SIG-M5 treated with dmso at 0.1 percent for 504 hours (cell line): ENCODE measurements at regions not wholly inside any gene's neighbourhood (a gene's known extent, or its start where the extent isn't known, plus 50 kb on each side); places are given as distances from the start of the nearest gene placed in this dataset.
"Not testable (repeated sequence)": the region's sequence is repeated elsewhere in the genome, so short reads cannot be mapped to it uniquely, and the experiment has no call there.

Source experiments
- DNase-seq: peaks from one replicate; lab custom pipeline; 2025; ENCODE audit not compliant: unreplicated experiment; lab: John Stamatoyannopoulos, UW

DNA sequence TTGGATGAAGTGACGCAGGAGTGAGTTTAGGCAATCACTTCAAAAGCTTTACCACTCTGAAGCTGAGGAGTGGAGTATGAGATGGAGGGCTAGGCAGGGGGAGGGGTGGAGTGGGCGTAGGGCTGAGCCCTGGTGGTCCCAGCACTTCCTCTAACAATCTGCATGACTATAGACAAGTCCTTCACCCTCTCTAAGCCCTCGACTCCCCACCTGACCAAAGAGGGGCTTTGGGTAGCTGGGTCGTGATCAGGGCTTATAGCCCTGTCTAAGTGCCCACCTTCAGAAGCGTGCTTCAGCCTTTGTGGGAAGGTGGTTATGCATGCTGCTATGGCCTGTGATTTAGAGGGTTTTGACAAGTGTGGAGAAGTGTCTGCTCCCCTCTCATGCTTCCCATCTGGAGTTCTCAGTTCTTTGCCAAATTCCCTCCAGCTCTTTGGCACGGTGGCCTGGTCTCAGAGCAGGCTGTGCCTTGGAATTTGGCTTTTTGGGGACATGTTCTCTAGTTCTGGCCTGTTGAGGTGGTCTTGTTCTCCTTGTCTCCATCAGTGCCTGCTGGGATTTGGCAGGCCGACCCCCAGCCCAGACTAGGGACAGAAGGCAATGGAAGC, 53.0 kb downstream of the ACTBL2 start:
- DNase-seq: no peak

DNA sequence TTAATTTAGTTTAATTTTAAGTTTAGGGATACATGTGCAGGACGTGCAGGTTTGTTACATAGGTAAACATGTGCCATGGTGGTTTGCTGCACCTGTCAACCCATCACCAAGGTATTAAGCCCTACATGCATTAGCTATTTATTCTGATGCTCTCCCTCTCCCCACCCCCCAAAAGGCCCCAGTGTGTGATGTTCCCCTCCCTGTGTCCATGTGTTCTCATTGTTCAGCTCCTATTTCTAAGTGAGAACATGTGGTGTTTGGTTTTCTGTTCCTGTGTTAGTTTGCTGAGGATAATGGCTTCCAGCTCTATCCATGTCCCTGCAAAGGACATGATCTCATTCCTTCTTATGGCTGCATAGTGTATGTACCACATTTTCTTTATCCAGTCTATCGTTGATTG, 53.6 kb downstream of the ACTBL2 start:
- not testable (repeated sequence) for DNase-seq

DNA sequence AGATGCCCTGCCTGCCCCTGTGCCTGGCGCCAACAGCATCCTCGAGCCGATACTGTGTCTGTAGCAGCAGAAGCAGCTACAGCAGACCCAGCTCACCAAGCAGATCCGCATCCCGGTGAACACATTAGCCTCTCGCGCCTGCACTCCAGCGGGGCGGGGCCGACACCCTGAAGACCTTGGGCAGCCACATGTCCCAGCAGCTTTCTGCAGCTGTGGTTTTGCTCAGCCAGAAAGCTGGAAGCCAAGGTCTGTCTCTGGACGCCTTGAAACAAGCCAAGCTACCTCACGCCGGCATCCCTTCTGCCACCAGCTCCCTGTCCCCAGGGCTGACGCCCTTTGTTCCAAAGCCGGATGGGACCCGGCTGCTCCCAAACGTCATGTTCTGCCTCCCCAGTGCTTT, 59.6 kb downstream of the ACTBL2 start:
- no peak for DNase-seq

DNA sequence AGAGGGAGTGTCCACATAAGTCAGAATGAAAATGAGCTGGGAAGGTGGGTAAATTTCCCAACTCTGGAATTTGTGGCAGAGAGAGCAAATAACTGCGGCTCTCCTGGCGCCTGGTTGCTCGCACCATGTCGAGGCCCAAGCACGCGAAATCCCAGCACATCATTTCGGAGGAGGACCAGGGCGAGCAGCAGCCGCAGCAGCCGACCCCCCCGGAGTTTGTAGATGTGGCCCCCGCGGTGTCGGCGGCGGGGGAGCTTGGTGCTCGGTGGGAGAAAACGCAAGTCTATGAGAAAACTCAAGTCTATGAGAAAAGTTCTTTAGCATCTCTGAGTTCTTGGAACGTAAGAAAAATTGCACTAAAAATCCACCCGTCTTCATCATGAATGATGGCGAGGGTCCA, 60.3 kb downstream of the ACTBL2 start:
- no peak for DNase-seq

DNA sequence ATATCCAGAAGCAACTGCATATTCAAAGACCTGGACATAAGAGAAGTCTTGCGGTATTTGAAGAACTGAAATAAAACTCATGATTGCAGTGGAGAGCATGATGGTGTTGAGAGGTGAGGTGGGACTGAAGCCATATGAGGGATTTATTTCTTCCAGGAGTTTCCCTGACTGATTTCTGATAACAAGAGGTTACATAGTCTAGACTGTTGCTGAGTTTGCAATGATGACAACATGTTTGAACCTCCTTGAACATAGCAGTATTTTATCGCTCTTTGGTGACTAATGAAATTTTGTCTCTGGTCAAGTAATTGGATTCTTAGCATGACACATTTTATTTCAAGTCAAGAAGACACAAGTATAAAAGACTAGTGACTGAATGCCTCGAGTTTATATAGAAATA, 61.8 kb downstream of the ACTBL2 start:
- DNase-seq: no peak

DNA sequence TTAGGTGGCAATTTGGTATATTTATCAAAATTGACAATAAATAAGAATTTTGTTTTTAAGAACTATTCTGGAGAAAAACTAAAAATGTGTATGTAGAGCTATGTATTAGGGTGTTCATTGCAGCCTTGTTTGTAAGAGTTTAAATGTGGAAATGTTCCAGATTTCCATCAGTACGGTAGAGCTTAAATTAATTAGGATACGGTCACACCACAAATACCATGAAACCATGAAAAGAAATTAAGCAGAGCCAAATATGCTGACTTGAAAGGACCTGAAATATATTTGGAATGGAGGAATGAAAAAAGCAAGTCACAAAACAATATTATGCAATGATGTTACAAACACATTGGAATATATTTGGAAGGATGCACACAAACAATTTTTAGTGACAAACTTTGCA, 64.6 kb downstream of the ACTBL2 start:
- DNase-seq: no peak

DNA sequence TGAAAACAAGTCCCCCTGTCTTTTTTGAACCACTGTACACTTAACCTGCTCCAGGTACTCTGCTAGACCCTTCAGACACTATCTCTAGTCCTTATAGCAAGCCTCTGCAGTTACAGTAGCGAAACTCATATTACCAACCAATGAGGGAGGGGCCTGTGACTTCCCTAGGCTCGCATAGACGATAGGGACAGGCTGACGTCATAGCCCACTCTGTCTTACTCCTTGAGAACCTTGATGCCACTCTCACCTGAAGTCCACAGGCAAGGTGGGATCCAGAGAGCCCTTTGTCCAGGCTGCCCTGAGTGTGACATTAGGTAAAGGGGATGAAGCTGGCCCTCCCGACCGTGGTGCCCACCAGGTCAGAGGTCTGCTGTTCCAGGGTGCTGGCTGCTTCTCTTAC, 65.3 kb downstream of the ACTBL2 start:
- DNase-seq: no peak

DNA sequence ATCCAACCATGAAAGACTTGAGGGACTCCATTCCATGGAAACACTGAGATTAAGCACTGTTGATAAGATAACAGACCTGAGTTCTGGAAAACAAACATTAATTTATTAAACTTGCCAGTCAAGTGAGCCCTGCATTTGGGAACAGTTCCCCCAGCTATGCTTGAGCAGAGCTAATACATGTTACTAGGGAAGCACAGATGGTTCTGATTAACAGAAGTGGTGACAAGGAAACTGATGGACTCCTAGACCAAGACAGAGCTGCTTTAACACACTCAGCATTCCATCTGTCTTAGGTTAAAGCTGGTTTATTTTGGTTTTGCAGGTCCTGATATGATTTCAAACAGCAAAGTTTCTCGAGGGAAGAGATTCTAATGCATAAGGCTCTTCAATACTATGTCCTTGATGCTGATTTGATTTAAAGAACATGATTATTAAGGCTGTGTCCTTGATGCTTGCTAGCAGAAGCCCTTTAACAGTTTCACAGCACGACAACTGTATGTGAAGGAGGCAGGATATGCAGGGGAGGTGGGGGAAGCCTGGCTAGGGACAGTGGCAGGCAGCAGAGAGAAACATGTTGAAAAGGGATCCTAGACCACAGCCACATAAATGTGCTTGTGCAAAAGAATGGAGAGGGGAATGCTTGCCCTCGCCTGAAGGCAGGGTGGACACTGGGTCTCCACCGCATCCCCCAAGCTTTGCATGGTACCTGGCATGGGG, 66.2 kb downstream of the ACTBL2 start:
- no peak for DNase-seq

DNA sequence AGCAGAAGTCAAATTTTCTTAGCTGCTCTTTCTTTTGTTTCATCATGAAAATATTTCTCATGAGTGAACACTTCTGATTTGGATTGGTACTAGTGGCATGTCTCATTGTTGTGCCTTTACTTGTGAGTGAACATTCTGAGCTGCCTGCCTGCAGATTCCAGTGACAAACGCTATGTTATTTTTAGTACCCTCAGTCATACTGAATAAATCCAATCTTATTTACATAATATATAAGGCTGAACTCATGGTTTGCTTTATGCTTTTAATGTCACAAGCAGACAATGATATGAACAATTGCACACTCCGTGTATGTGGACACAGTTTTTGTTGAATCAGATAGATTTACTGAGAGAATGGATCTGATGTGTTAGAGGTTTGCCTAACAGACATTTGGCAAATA, 67.8 kb downstream of the ACTBL2 start:
- DNase-seq: no peak

DNA sequence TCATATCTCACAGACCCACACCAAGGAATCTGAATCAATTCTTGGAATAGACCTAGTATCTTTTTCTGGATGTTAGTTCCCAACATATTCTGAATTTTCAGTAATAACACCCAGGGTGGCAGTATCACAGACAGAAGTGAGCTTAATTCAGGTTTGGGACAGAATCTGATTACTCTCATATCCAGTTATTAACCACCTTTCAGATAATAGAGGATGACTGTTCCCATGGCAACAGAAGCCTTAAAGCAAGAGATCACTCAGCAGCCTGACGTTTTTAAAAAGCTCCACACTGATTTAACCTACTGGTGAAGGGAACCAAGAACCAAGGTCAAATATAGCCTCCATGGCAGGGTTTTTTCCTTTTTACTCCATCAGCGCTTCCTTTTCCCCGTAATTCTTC, 68.4 kb downstream of the ACTBL2 start:
- DNase-seq: no peak

DNA sequence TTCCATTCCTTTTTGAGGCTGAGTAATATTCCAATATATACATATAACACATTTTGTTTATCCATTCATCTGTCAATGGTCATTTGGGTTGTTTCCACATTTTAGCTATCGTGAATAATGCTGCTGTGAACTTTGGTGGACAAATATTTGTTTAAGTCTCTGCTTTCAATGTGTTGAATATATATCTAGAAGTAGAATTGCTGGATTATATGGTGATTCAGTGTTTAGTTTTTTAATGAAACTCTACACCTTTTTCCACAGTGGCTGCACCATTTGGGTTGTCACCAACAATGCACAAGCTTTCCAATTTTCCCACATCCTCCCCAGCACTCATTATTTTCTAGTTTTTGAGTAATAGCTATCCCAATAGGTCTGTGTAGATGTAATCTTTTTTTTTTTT, 69.5 kb downstream of the ACTBL2 start:
- DNase-seq: no peak

DNA sequence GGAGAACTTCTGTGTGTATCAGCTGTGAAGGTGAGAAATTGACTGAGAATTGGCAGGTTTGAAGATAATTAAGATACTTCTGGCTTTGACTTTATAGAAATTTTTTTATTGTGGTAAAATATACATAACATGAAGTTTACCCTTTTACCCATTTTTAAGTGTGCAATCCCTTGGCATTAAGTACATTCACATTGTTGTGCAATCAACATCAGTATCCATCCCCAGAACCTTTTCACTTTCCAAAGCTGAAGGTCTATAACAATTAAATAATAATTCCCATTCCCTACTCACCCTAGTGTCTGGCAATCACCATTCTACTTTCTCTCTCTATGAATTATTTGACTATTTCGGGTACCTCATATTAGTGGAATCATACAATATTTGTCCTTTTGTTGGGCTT, 69.9 kb downstream of the ACTBL2 start:
- no peak for DNase-seq

DNA sequence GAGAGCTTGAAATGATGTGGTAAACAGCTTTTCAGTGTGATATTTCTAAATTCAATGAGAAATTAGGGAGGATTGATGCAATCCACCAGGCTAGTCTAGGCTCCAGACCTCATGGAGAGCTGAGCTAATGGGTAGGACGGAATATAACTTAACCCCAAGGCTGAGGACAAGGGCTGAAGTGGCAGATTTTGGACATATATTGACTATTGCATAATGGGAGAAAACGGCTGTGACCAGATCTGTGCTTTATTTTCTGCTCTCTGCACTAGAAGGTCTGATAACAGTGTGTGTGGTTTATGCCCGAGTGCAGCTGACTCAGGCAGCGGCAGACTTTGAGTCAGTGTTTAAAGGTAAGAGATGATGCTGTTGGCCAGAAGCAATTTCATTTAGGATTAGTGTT, 70.6 kb downstream of the ACTBL2 start:
- DNase-seq: no peak

DNA sequence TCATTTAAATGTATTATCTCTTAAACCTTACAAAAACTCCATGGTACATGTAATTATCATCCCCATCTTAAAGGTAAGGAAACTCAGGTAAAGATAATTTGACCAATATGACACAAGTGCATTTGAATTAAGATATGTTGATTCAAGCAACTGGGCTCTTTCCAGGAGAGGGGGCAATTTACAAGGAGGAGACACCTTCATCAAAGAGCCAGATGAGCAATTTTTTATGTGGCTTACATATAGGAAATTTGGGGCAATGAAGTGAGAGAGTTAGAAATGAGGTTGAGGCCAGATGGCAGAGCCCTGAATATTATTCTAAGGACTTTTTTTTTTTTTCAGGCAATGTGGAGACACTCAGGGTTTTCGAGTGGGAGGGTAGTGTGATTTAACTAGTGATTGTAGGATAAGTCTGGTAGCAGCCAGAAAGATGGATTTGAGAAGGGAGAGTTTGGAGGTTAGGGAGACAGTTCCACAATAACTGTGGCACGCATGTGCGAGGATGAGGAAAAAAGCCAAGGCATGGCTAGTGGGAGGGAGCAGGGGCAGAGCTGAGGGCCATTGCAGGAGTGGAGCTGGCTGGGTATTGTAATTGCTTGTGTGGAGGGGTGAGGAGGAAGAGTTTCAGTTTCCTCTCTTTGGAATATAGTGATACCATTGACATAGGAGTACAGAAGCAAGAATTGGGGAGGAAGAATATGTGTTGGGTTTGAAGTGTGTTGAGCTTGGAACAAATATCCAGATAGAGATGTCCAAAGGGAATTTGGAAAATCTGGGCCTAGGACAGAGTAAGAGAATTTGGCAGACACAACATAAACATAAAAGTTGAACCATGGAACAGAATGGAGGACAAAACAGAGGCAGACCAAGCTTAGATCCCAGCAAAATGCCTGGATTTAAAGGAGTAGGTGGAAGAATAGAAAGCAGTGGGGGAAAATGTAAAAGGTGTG, 72.0 kb downstream of the ACTBL2 start:
- DNase-seq: no peak

DNA sequence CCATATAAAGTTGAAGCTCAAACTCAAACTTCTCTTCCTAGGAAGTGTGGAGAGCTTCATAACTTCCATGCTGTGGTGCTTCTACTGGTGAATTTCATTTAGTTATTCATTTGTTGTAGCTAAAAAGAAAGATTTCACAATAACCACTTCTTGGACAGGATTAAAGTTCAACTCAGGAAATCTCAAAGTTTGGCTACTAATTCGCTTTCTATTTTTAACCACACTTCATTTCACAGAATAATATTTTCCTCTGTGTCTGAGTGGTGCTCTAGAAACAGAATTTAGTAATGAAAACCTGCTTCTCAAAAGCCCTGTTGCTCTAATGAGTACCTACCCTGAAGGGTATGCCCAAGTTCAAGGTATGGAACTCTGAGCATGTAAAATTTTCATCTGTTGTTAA, 73.9 kb downstream of the ACTBL2 start:
- no peak for DNase-seq

DNA sequence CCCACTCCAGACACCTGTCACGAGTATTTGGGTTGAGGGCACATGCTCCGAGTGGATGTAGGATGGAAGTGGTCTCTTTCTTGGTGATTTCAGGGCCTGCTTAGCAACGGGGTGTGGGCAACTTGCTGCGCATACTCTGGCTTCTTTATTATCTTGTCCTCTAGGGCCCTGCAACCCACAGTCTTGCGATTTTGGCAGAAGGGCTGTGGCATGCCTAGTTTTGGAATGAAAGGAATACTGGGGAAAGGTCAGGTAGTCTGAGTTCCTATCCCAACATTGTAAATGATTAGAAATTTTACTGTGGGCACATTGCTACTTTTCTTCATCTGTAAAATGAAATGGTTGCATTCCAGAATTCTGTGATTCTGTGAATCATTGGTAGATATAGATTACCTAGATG, 74.3 kb downstream of the ACTBL2 start:
- no peak for DNase-seq

DNA sequence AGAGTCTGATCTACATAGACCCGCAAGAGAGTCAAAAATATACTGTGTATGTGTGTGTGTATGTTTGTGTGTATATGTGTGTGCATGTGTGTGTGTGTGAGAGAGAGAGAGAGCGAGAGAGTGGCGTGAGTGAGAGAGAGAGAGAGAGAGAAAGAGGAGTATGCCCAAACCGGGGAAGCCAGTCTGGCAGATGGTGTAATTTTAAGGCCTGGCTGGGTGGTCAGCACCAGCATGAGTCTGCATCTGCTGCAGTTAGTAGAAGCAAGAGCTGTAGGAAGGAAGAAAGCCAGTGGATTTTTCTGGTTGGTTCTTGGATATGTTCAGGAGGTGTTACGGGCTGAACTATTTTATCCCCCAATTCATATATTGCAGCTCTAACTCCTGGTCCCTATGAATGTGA, 75.2 kb downstream of the ACTBL2 start:
- no peak for DNase-seq

DNA sequence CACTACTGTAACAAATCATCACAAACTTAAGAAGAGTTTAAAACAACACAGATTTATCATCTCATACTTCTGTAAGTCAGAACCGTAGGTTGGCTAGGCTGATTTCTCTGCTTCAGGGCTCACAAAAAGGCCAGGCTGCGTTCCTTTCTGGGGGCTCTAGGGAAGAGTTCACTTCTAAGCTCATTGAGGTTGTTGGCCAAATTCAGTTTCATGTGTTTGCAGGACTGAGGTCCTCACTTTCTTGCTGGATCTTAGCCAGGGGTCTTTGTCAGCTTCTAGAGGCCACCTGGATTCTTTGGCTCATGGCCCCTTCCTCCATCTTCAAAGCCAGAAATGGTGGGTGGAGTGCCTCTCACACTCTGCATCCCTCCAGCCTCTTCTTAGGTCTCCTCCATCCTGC, 76.0 kb downstream of the ACTBL2 start:
- DNase-seq: no peak

DNA sequence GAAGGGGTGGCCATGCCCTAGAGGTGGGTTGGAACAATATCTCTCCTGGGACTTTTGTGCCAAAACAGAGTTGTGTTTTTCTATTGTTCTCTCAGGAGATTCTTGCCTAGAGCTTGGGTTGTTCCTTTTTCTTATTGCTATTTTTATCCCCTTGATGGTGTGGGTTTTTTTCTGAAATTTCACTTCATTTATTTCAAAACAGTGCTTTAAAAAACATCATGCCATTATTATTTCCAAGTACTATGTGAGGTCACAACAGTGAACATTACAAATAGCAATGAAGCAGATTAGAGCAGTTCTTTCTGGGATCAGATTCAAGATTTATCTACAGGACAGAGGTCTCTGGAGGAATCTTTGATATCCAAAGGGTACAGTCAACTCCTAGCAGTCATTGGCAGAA, 76.6 kb downstream of the ACTBL2 start:
- peak; percentile 17 for DNase-seq

DNA sequence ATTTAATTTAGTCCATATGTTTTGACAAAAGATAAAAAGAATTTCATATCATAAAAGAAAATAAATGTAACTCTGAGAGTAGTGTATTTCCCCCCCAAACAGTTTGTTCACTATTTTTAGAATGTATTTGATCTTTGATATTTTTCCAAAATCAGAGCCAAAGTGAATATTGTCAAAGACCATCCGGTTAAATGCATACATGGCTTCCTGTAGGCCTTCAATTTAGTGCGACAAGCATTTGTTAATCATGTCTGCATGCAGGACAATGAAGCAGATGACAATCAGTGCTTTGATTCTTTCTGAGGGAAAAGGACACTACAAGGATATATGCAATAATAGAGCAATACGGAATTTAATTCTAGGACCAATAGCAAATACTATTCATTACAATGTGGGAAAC, 79.8 kb downstream of the ACTBL2 start:
- DNase-seq: no peak

DNA sequence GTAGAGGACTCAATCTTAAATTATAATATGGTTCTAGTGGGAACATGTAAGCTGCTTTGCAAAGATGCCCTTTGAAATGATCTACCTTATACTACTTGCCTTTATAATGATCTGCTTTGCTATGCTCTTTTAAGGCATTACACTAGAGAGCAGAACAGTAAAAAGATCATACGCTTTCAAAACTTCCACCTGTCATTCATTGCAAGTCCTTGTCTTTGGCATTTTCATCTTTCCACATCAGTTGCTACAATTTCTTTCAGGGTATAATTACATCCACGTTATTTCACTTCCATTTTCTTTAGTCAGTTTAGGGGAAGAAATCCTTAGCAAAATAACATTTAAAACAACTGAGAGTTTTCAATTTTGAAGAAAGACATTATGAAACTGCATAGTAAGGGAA, 80.3 kb downstream of the ACTBL2 start:
- no peak for DNase-seq
